Osteoblast (primary cell): ENCODE measurements at regions not wholly inside any gene's neighbourhood (a gene's known extent, or its start where the extent isn't known, plus 50 kb on each side); places are given as distances from the start of the nearest gene placed in this dataset.
A peak's percentile ranks its signal among the peaks of the same experiment; 100 is the strongest.

Source experiments
- DNase-seq: peaks from one replicate; pipeline ENCODE4 v3.0.0; 2011; ENCODE audit warnings: low spot score, mixed read lengths; ENCODE audit not compliant: insufficient read length; ENCODE audit errors: missing footprints
- H2AFZ ChIP-seq: 2 replicates; pipeline ENCODE4 v1.6.0; 2011; ENCODE audit warnings: mild to moderate bottlenecking, low read length
- H3K27ac ChIP-seq: 2 replicates; pipeline ENCODE4 v1.5.1; 2011; ENCODE audit warnings: mild to moderate bottlenecking, low read depth, low read length, moderate library complexity
- H3K27me3 ChIP-seq: 2 replicates; pipeline ENCODE4 v1.6.0; 2012; ENCODE audit warnings: mild to moderate bottlenecking, control low read depth, inconsistent platforms, low read length, moderate library complexity; ENCODE audit not compliant: insufficient read depth
- H3K36me3 ChIP-seq: 2 replicates; pipeline ENCODE4 v1.5.1; 2011; ENCODE audit warnings: mild to moderate bottlenecking, low read length, control low read depth, moderate library complexity; ENCODE audit not compliant: insufficient read depth
- H3K4me1 ChIP-seq: 2 replicates; pipeline ENCODE4 v1.5.1; 2011; ENCODE audit warnings: mild to moderate bottlenecking, low read length, control low read depth, moderate library complexity; ENCODE audit not compliant: insufficient read depth
- H3K4me2 ChIP-seq: 2 replicates; pipeline ENCODE4 v1.6.0; 2011; ENCODE audit warnings: mild to moderate bottlenecking, low read length; ENCODE audit not compliant: insufficient read depth
- H3K4me3 ChIP-seq: fragments of 200-600 bp; sonication (generic); 3 replicates; pipeline ENCODE4 v1.5.1; 2012; ENCODE audit warnings: mild to moderate bottlenecking, low read length, inconsistent platforms; ENCODE audit not compliant: insufficient read depth
- H3K79me2 ChIP-seq: 2 replicates; pipeline ENCODE4 v1.6.0; 2012; ENCODE audit warnings: mild to moderate bottlenecking, low read length, control low read depth, inconsistent platforms; ENCODE audit not compliant: insufficient read depth
- H3K9me3 ChIP-seq: 2 replicates; pipeline ENCODE4 v1.5.1; 2011; ENCODE audit warnings: low read depth, low read length, control low read depth
- H4K20me1 ChIP-seq: 2 replicates; pipeline ENCODE4 v1.6.0; 2012; ENCODE audit warnings: mild to moderate bottlenecking, low read length, control low read depth; ENCODE audit not compliant: insufficient read depth
- TF ChIP-seq, protein P1 (sequence below): IDR thresholded peaks from 2 replicates; pipeline ENCODE4 v1.5.1; 2011; ENCODE audit warnings: mild to moderate bottlenecking, low read depth, low read length, moderate library complexity; ENCODE audit errors: extremely low read depth

DNA sequence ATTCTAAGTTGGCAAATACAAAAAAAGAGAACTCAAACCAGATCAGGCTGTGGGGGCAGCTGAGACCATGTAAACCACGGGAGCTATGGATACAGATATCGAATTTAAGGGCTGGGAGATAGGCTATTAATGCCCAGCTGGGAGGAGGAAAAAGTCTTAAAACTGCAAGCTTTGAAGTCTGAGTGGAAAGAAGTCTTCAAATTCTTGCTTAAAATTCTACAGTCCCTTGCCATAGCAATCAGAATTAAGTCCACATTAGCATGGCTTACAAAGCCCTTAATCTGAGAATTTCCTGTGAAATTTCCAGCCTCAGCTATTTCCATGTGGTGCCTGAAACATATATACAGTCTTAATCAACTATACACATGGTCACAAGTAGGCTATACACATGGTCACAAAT is 465.0 kb upstream of the HSF2 start:
- H4K20me1 ChIP-seq = no peaks in the 10 kb centered on the region
- H3K27ac ChIP-seq = no peak overlapping the region
- no peak for DNase-seq
- peaks cover 17% of the 10 kb centered on the region for H3K4me1 ChIP-seq
- H3K9me3 ChIP-seq = no peaks in the 10 kb centered on the region
- H3K36me3 ChIP-seq = no peaks in the 10 kb centered on the region
- H3K79me2 ChIP-seq = no peaks in the 10 kb centered on the region
- H3K27me3 ChIP-seq = no peaks in the 10 kb centered on the region
- TF ChIP-seq, protein P1, sequence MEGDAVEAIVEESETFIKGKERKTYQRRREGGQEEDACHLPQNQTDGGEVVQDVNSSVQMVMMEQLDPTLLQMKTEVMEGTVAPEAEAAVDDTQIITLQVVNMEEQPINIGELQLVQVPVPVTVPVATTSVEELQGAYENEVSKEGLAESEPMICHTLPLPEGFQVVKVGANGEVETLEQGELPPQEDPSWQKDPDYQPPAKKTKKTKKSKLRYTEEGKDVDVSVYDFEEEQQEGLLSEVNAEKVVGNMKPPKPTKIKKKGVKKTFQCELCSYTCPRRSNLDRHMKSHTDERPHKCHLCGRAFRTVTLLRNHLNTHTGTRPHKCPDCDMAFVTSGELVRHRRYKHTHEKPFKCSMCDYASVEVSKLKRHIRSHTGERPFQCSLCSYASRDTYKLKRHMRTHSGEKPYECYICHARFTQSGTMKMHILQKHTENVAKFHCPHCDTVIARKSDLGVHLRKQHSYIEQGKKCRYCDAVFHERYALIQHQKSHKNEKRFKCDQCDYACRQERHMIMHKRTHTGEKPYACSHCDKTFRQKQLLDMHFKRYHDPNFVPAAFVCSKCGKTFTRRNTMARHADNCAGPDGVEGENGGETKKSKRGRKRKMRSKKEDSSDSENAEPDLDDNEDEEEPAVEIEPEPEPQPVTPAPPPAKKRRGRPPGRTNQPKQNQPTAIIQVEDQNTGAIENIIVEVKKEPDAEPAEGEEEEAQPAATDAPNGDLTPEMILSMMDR = no peak
- no peak overlapping the region for H3K4me3 ChIP-seq
- no peak overlapping the region for H3K4me2 ChIP-seq
- H2AFZ ChIP-seq = no peak overlapping the region

DNA sequence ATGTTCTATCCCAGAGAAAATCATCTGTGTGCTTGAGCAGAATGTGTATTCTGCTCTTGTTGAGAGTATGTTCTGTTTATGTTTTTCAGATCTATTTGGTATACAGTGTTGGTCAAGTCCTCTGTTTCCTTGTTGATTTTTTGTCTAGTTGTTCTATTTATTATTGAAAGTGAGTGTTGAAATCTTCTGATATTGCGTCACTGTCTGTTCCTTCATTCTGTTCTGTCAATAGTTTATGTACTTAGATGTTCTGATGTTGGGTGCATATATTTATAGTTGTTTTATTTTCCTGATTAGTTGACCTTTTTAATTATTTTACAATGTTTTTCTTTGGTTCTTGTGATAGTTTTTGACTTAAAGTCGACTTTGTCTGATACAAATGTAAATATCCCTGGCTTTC is 458.7 kb upstream of the HSF2 start:
- Histone ChIP-seq H4K20me1 (no peaks in the 10 kb centered on the region), H3K4me3 (no peak overlapping the region), H3K36me3 (no peaks in the 10 kb centered on the region), H3K4me1 (peaks cover 5% of the 10 kb centered on the region), H3K9me3 (no peaks in the 10 kb centered on the region), H3K27ac (no peak overlapping the region), H3K79me2 (no peaks in the 10 kb centered on the region), H2AFZ (no peak overlapping the region), H3K27me3 (no peaks in the 10 kb centered on the region), H3K4me2 (no peak overlapping the region)
- no peak for DNase-seq
- TF ChIP-seq, protein P1 = no peak

DNA sequence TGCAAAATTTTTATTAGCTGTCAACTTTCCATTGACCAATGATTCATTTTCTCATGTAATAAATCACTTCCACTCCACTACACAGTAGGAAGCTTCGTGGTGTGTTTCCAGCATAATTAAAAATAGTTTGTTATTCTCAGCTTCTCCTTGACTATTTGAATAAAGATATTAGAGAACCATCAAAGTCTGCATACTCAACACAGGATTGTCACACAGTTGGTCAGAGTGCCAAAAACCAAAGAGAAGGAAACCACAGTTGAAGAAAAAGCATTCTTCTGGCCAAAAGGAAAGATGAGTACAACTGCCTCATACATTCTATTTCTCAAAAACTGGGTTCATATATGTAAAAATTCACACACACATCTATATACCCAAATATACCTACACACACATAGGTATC is 455.1 kb upstream of the HSF2 start:
- H2AFZ ChIP-seq = no peak overlapping the region
- no peaks in the 10 kb centered on the region for H3K36me3 ChIP-seq
- TF ChIP-seq, protein P1 = no peak
- DNase-seq = no peak
- H3K4me2 ChIP-seq = no peak overlapping the region
- H3K4me3 ChIP-seq = no peak overlapping the region
- H3K9me3 ChIP-seq = no peaks in the 10 kb centered on the region
- no peak overlapping the region for H3K27ac ChIP-seq
- H3K79me2 ChIP-seq = no peaks in the 10 kb centered on the region
- no peaks in the 10 kb centered on the region for H4K20me1 ChIP-seq
- peaks cover 5% of the 10 kb centered on the region for H3K4me1 ChIP-seq
- no peaks in the 10 kb centered on the region for H3K27me3 ChIP-seq

DNA sequence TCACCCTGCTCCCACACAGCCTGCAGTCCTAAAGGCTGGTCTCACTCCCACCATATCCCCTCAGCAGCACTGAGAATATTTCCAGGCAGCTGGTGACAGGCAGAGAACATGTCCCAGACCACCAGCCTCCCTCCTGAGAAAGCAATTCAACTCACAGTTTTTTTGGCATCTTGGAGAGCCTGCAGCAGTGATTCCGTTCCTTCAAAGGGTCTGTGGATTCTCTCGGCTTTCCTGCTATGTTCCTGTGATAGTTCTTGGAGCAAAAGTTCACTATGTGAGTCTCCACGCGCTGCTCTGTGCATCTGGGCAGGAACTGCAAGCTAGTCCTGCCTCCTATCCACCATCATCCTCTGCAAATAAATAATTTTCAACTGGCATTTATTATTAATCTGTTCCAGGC is 448.3 kb upstream of the HSF2 start:
- no peak for DNase-seq
- Histone ChIP-seq H3K9me3 (no peaks in the 10 kb centered on the region), H3K27ac (peak overlapping the region; percentile 74), H3K27me3 (no peaks in the 10 kb centered on the region), H2AFZ (peak overlapping the region; percentile 73), H3K4me3 (no peak overlapping the region), H3K4me2 (peak overlapping the region; percentile 66), H3K79me2 (no peaks in the 10 kb centered on the region), H3K4me1 (peaks cover 23% of the 10 kb centered on the region), H3K36me3 (no peaks in the 10 kb centered on the region), H4K20me1 (no peaks in the 10 kb centered on the region)
- TF ChIP-seq, protein P1 = no peak
